ENCODE measurements at regions not wholly inside any gene's neighbourhood (a gene's known extent, or its start where the extent isn't known, plus 50 kb on each side); places are given as distances from the start of the nearest gene placed in this dataset.

- in situ Hi-C loops (cut with MboI; ENCODE audit: low sequenced_read_pairs), result no loop called here
Measured at GRCh38 chr1:181359012-181359411, 124.3 kb upstream of the CACNA1E start.

- in situ Hi-C loops (cut with MboI; ENCODE audit: low sequenced_read_pairs), result no loop called here
Measured at GRCh38 chr1:181364801-181365200, 118.5 kb upstream of the CACNA1E start.

DNA sequence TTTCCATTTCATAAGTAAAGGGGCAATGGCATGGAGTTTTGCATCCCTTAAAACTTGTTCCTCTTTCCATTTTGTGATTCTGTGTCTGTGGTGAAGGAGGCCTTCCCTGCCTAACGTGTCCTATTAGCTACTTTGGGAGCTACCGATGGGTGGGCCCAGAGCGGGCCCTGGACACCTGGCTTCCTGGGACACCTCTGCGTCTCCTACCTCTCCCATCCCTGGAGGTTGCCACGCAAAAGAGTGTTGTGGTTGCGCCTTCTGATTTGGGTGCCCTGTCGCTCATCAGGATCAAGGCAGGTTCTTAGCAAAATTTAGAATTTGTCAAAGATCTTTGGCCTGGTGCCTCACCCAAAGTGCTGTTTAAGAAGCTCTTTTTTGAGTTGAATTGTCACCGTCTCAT is 116.4 kb upstream of the CACNA1E start:
- in situ Hi-C loops (cut with MboI; ENCODE audit: low sequenced_read_pairs), result no loop called here

- in situ Hi-C loops (cut with MboI; ENCODE audit: low sequenced_read_pairs), result no loop called here
Measured at GRCh38 chr1:181369416-181369815, 113.9 kb upstream of the CACNA1E start.

DNA sequence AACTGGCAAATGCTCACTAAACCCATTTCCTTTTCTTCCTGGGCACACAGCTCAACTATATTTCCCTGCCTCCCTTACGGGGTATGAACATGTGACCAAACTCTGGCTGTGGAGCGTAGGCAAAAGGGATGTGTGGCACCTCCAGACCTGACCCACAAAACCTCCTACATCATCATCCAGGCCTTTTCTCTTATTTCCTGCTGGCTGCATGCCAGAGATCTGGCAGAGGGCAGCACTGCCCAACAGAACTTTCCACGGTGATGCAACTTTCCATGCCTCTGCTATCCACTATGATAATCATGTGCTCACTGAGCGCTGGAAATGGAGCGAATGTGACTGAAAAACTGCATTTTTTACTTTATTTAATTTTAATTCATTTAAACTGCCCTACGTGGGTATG is 99.6 kb upstream of the CACNA1E start:
- in situ Hi-C loops (cut with MboI; ENCODE audit: low sequenced_read_pairs), result no loop called here

DNA sequence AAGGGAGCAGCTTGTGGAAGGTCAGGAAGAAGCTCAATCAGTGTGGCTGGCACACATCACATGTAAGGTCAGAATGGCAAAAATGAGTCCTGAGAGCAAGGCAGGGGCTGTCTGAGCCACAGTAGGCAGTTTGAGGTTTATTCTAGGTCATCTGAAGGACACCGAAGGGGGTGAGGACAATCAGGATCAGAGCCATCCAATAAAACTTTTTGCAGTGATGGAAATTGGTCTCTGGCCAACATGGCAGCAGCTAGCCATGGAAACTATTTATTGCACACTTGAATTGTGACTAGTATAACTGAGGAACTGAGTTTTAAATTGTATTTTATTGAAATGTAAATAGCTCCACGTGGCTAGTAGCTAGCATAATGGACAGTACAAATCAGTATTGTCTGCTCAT is 97.0 kb upstream of the CACNA1E start:
- in situ Hi-C loops (cut with MboI; ENCODE audit: low sequenced_read_pairs), result no loop called here

DNA sequence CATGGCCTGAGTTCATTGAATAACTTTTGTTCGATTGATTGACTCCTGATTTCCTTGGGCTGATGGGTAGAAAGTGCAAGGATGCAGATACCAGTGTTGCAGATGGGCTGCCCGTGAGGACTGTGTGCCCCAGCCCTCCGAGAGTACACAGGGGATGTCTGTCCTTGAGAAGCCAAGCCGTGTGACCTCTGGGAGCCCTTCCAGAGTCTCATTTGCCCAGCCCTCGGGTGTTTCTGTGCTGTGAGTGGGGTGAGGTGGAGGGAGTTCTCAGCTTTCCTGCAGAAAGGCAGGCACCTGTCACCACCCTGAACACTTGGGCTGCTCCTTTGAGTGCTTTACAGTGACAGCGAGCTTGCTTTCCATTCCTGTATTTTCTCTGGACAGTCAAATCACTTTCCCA is 96.4 kb upstream of the CACNA1E start:
- in situ Hi-C loops (cut with MboI; ENCODE audit: low sequenced_read_pairs), result no loop called here

- in situ Hi-C loops (cut with MboI; ENCODE audit: low sequenced_read_pairs), result no loop called here
Measured at GRCh38 chr1:181387702-181388101, 95.6 kb upstream of the CACNA1E start.

DNA sequence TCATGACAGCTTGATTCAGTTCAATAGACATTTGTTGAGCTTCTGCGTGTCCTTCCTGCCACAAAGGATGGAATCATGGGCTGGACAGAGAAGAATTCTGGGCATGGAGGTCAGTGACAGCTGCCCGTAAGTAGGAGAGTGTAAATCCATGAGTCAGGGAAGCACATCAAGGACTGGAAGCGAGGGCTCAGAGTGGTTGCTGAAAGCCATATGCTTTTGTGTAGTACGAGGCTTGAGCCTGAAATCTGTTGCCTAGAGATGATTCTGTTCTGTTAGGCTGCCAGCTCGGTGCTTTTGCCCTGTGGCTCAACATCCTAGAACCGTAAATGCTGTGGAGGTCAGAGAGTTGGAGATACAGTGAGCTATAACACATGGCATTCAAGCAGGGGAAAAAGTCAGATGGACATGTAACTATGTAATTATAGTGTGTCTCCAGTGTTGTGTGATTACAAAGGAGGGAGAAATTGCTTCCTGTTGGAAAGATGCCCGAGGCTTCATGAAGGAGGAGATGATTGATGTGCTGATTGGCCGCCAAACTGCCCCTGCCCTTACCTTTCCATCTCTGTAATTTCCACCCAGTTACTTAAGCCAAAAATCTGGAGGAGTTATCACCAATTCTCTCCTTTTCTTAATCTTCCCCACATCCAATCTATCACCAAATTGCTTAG is 92.8 kb upstream of the CACNA1E start:
- in situ Hi-C loops (cut with MboI; ENCODE audit: low sequenced_read_pairs), result no loop called here

GRCh38 chr1:181391301-181391900 is 91.9 kb upstream of the CACNA1E start:
- in situ Hi-C loops (cut with MboI; ENCODE audit: low sequenced_read_pairs), result no loop called here

DNA sequence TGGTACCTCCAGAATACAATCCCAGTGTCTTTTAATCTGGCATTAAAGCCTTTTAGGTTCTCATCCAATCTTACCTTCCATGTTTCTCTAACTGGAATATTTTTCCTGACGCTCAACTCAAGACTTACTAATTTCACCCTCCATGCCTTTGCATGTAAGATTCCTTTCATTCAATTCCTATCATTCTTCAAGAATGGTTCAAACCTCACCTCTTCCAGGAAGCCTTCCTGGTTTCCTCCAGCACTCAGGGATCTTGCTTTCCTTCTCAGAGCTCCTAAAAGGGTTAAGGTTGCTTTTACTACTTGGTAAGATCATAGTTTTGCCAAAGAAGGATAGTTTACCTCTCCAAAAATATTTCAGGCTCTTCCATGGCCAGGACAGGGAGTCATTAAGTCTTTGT is 91.2 kb upstream of the CACNA1E start:
- in situ Hi-C loops (cut with MboI; ENCODE audit: low sequenced_read_pairs), result no loop called here

DNA sequence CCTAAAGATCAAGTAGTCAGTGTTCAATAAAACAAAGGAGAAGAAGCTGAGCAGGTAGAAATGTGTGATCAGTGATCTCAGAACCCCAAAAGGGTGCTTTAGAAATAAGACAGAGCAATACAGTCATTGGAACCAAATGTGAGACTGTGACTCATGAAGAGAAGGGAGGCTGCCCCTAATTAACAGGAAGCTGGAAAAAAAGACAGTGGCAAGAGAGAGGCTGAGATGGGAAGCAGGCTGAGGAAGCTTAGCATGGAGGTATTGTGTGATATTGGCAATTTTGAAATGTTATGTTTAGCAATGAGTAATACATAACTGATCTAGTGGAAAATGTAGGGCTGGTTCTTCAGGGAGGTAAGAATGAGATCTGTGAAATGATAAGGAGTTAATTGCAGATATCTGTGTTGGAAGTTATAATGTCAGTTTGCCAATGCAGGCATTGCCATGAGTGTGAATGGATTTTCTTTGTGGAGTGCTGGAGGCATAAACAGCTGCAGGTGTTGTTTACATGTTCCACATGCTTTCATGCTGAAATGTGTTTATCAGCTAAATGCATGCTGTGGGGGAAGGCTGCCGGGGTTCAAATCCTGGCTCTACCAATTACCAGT is 90.6 kb upstream of the CACNA1E start:
- in situ Hi-C loops (cut with MboI; ENCODE audit: low sequenced_read_pairs), result no loop called here

DNA sequence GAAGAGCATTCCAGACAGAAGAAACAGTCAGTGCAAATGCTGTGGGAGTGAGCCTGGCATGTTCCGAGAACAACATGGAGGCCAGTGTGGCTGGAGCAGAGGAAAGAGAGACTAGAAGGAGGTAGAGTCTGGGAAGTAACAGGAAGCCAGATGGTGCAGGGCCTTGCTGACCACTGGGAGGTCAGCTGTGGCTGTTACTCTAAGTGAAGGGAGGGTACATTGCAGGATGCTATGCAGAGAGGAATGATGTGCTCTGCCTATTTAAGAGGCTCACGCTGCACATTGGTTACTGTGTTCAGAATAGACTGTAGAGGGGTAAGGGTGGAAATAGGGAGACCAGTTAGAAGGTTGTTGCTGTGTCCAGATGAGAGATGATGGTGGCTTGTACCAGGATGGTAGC is 88.6 kb upstream of the CACNA1E start:
- in situ Hi-C loops (cut with MboI; ENCODE audit: low sequenced_read_pairs), result no loop called here

GRCh38 chr1:181396171-181396670 is 87.1 kb upstream of the CACNA1E start:
- in situ Hi-C loops (cut with MboI; ENCODE audit: low sequenced_read_pairs), result no loop called here

DNA sequence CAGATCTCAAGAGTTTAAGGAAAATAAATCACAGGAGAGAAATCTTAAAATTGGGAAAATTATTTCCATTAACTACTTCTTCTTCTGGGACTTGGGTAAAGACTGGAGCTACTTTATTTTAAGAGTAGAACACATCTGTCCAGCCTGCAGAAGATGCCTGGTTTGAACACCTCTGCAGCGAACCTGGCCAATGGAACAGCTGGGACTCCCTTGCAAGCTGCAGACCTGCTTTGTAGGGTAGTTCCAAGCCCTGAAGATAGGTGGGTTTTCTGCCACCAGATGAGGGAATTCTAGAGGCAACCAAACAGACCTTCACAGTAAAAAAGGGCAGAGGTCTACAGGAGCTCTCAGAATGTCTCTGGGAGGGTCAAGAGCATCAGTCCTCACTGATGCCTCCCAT is 86.5 kb upstream of the CACNA1E start:
- in situ Hi-C loops (cut with MboI; ENCODE audit: low sequenced_read_pairs), result no loop called here

DNA sequence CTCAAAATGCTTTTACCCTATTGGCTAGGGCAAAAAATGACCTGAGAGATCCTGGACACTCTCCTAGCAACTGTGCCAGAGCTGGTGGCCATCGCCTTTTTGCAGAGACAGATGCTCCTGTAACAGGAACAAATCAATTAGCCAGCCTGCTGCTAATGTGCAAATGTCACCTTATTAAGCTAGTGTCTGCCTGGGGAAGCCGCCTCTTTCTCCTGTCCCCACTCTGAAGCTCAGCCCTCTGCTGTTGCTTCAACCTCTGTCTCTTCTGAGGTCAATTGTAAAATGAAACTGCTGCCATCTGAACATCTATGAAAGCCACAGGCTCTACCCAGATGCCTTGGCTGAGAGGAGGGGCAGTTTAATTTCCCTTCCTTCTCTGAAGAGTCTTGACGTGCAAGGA is 85.5 kb upstream of the CACNA1E start:
- in situ Hi-C loops (cut with MboI; ENCODE audit: low sequenced_read_pairs), result no loop called here

DNA sequence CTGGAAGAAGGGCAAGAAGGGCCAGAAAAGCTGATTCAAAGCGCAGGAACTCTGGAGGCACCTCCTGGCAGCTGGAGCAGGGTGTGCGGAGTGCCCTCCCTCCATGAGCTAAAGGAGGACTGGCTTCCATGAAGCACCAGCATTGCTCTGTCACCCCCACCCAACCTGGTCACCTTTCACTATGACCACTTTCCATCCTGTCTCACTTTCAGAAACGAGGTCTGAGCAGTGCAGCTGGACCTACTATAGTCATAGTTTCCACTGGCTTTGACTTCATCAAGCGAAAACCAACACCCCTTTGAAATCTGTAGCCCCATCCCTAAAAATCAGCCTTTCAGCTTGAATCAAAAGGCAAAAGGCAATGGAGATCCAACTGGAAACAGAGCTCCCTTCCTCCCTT is 84.8 kb upstream of the CACNA1E start:
- in situ Hi-C loops (cut with MboI; ENCODE audit: low sequenced_read_pairs), result no loop called here

GRCh38 chr1:181405584-181405983 is 77.7 kb upstream of the CACNA1E start:
- in situ Hi-C loops (cut with MboI; ENCODE audit: low sequenced_read_pairs), result no loop called here

GRCh38 chr1:181406989-181407388 is 76.3 kb upstream of the CACNA1E start:
- in situ Hi-C loops (cut with MboI; ENCODE audit: low sequenced_read_pairs), result no loop called here

DNA sequence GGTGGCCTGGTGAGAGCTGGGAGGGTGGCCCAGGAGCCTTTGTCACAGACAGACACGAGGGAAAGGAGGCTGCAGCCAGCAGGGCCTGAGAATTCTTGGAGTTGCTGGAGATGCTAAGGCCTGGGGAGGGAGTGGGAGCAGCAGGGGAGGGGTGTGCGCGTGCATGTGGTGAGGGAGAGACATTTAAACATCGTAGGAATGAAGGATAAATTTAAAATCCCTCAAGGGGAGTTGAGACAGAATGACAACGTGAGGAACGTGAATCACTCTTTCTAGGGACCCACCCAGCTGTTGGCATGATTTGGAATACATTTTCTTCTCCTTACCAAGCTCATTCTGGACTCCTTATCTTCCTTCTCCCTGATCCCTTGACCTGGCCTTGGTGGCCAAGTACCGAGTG is 73.3 kb upstream of the CACNA1E start:
- in situ Hi-C loops (cut with MboI; ENCODE audit: low sequenced_read_pairs), result no loop called here

GRCh38 chr1:181412746-181413145 is 70.6 kb upstream of the CACNA1E start:
- in situ Hi-C loops (cut with MboI; ENCODE audit: low sequenced_read_pairs), result no loop called here

DNA sequence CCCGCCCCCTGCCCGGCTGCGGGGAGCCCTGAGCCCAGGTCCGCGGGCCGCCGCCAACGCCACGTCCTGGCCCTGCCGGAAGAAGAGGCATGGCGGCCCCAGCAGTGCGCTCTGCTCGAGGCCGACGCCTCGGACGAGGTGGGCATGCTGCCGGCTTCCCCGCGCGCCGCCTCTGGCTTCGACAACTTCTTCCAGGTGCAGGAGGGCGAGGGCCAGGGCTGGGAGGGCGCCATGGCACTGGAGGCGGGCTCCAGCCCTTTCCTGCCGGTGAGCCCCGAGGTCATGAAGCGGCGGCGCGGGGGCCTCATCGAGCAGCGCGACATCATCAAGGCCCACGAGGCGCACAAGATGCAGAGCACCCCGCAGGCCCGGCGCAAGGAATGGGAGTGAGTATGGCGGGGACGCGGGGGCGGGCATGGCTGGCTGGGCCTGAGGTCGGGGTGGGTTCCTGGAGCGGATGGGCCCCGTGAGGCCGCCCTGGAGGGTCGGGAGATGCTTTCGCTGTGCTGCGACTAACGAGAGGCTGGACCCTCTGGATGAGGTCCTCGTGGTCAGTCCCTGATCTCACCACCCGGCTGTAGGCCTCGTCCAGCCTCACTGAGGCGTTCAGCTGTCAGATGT is 70.0 kb upstream of the CACNA1E start:
- in situ Hi-C loops (cut with MboI; ENCODE audit: low sequenced_read_pairs), result no loop called here

Data from HL-60/S4 treated with phorbol 12-myristate 13-acetate at 8.2 ng/mL for 4 days and 3 days (cell line).